ENCODE measurements at regions not wholly inside any gene's neighbourhood (a gene's known extent, or its start where the extent isn't known, plus 50 kb on each side); places are given as distances from the start of the nearest gene placed in this dataset.

DNA sequence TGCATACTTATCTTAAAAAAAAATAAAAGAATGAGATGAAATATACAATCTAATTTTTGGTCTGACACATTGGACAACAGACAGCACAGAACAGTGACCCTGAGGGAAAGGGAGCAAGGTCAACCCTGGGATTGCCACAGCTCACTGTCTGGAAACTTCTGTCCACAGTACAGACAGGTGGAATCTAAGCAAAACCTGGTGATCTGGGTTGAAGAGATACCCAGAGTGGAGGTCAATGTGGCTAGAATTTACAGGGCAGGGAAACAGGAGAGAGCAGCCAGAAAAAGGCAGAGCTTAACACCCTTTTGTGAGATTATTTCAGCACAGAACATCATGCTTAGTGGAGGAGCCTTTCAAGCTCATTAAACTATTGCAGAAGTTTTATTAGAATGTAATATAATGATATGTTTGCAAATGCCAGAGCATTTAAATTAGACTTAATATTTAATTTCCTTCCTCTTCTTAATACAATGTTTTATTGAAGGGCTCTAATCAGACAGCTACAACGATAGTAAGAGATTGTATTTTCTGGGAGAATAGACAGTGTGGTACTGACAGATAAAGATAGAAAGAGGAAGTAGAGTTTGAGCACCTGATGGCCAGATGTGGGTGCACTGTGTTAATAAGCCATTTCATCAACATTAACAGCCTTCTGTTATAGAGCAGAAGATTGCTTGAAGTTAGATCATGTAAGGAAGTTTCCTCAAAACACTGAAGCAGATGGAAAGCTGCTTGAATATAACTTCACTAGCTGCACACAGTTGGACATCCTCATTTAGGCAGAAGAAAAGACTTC, 309.4 kb downstream of the HGF start:
- no peak for TF ChIP-seq FOXA1 (IDR thresholded peaks at IDR 0.05)
- TF ChIP-seq SP1 (IDR thresholded peaks at IDR 0.05) = no peak
- TF ChIP-seq, protein P1, sequence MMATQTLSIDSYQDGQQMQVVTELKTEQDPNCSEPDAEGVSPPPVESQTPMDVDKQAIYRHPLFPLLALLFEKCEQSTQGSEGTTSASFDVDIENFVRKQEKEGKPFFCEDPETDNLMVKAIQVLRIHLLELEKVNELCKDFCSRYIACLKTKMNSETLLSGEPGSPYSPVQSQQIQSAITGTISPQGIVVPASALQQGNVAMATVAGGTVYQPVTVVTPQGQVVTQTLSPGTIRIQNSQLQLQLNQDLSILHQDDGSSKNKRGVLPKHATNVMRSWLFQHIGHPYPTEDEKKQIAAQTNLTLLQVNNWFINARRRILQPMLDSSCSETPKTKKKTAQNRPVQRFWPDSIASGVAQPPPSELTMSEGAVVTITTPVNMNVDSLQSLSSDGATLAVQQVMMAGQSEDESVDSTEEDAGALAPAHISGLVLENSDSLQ (IDR thresholded peaks at IDR 0.05) = no peak
- TF ChIP-seq ELF4 (IDR thresholded peaks at IDR 0.05) = no peak
- no peak for TF ChIP-seq SUZ12 (IDR thresholded peaks at IDR 0.05)
- no peak for TF ChIP-seq BHLHE40 (IDR thresholded peaks at IDR 0.05; ENCODE audit: borderline replicate concordance)
- TF ChIP-seq FOXK2 (IDR thresholded peaks at IDR 0.05) = no peak
- TF ChIP-seq FOXM1 (IDR thresholded peaks at IDR 0.05; ENCODE audit: borderline replicate concordance) = no peak
- TF ChIP-seq HDGF (IDR thresholded peaks at IDR 0.05; ENCODE audit: borderline replicate concordance) = no peak

Data from HEK293T (cell line).